22Rv1 (cell line): ENCODE measurements at regions not wholly inside any gene's neighbourhood (a gene's known extent, or its start where the extent isn't known, plus 50 kb on each side); places are given as distances from the start of the nearest gene placed in this dataset.

ENCODE experiments used
- ZFX ChIP-seq: fragments of 450-650 bp; IDR thresholded peaks from 2 replicates; pipeline ENCODE4 v1.6.1; 2017; ENCODE audit warnings: antibody characterized with exemption, borderline replicate concordance
- TF ChIP-seq, protein P1 (sequence below): fragments of 450-650 bp; IDR thresholded peaks from 2 replicates; pipeline ENCODE4 v1.5.1; 2017; ENCODE audit warnings: mild to moderate bottlenecking

- TF ChIP-seq, protein P1, sequence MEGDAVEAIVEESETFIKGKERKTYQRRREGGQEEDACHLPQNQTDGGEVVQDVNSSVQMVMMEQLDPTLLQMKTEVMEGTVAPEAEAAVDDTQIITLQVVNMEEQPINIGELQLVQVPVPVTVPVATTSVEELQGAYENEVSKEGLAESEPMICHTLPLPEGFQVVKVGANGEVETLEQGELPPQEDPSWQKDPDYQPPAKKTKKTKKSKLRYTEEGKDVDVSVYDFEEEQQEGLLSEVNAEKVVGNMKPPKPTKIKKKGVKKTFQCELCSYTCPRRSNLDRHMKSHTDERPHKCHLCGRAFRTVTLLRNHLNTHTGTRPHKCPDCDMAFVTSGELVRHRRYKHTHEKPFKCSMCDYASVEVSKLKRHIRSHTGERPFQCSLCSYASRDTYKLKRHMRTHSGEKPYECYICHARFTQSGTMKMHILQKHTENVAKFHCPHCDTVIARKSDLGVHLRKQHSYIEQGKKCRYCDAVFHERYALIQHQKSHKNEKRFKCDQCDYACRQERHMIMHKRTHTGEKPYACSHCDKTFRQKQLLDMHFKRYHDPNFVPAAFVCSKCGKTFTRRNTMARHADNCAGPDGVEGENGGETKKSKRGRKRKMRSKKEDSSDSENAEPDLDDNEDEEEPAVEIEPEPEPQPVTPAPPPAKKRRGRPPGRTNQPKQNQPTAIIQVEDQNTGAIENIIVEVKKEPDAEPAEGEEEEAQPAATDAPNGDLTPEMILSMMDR = no peak
- no peak for TF ChIP-seq ZFX
Measured at GRCh38 chr6:134806180-134806798, 143.6 kb downstream of the ALDH8A1 start.
